Heart right ventricle (tissue), 16 donors: ENCODE measurements at regions not wholly inside any gene's neighbourhood (a gene's known extent, or its start where the extent isn't known, plus 50 kb on each side); places are given as distances from the start of the nearest gene placed in this dataset.

Source experiments
- ATAC-seq, 8 donors: fragments of 200-7000 bp; cut with Tn5 transposase; one replicate each; pipeline ENCODE4 v1.9.1; 2020; ENCODE audit warnings: mild to moderate bottlenecking in 8 of 8, moderate library complexity in 8 of 8, moderate number of reproducible peaks in 1 of 8
- DNase-seq, 2 donors: peaks; one replicate each; pipeline ENCODE4 v3.0.0-alpha.2; 2020
- H3K27ac ChIP-seq, 10 donors: fragments of 200-600 bp; sonication (generic) in 2 of 10; one replicate each; pipeline versions ENCODE4 v1.5.0 to v1.8.0; 2020 to 2022; ENCODE audit warnings: mild to moderate bottlenecking in 3 of 10
- H3K27me3 ChIP-seq, 7 donors: fragments of 200-600 bp; one replicate each; pipeline ENCODE4 v1.8.0; 2021 to 2022; ENCODE audit warnings: mild to moderate bottlenecking in 2 of 7
- H3K36me3 ChIP-seq, 9 donors: fragments of 200-600 bp; sonication (generic) in 1 of 9; one replicate each; pipeline versions ENCODE4 v1.5.0 to v1.8.0; 2020 to 2022; ENCODE audit warnings: mild to moderate bottlenecking in 2 of 9
- H3K4me1 ChIP-seq, 9 donors: fragments of 200-600 bp; sonication (generic) in 1 of 9; one replicate each; pipeline versions ENCODE4 v1.5.0 to v1.8.0; 2020 to 2022; ENCODE audit warnings: mild to moderate bottlenecking in 4 of 9
- H3K4me3 ChIP-seq, 10 donors: fragments of 200-600 bp; sonication (generic) in 2 of 10; one replicate each; pipeline versions ENCODE4 v1.5.0 to v1.8.0; 2020 to 2022; ENCODE audit warnings: mild to moderate bottlenecking in 7 of 10, moderate library complexity in 2 of 10
- H3K9me3 ChIP-seq, 11 donors: fragments of 200-600 bp in 10 of 11; sonication (generic) in 2 of 11; one replicate each; pipeline versions ENCODE4 v1.5.0 to v1.8.0; 2013 to 2022; ENCODE audit warnings: mild to moderate bottlenecking in 2 of 11, control low read depth in 1 of 11, moderate library complexity in 1 of 11
- CTCF ChIP-seq, 9 donors: fragments of 200-600 bp; sonication (generic) in 2 of 9; IDR thresholded peaks; one replicate each; pipeline versions ENCODE4 v1.5.0 to v1.8.0; 2021 to 2022; ENCODE audit warnings: antibody characterized with exemption in 9 of 9, mild to moderate bottlenecking in 5 of 9, moderate library complexity in 1 of 9
- WGBS, 2 donors: extraction: QIAGEN DNeasy Blood & Tissue Kit; methylation state at CpG; one replicate each; pipeline ENCODE4 v1.1.7; 2013; ENCODE audit warnings: inconsistent platforms in 1 of 2; 5-methylcytosine and 5-hydroxymethylcytosine counted together
- intact Hi-C, 10 donors: fragments of 100-400 bp; cut with DNase I; formaldehyde crosslinking; loops; one replicate each; pipeline versions ENCODE4 v1.11.1 to v1.14.2; 2022
- donor health status: Arrhythmogenic right ventricular cardiomyopathy.
- donor health status: ischemic (EF 13 %, LVEDD 7.1; RV severe dilation, severe dysfunction).
- donor health status: healthy with polysubstance abuse.
- donor health status: DM: no; HTN: yes; CAD: no.
- donor health status: DM: no; HTN: no; CAD: no.
- donor health status: ischemic (EF 25% LVEDD 6.9; RV normal size, moderate dysfunction).
- donor health status: ischemic (EF 25% LVEDD 5.7; RV mildly dilated, moderate dysfunction).
- donor health status: healthy.
- donor health status: DM: yes; HTN: yes; CAD: no.
- donor health status: Ischemic cardiomyopathy.
- donor health status: ischemic (EF 35%, LVEDD 5.7; RV mildly dilated, moderate dysfunction).
- donor health status: nonischemic (EF 11% LVEDD 7.7; RV severe dilation, severe dysfunction).
- donor health status: DM: yes; HTN: yes; CAD: no.
- donor health status: PGD.
- donor health status: ischemic (EF 29% LVEDD 5.4; RV normal size, mild dysfunction).
- donor health status: nonischemic (EF 23%, LVEDD 6.1; RV moderate dilation, normal function).

GRCh38 chr1:68324316-68324715 lies 92.0 kb upstream of the WLS start:
- Histone ChIP-seq H3K4me3 (no peak overlapping the region), H3K36me3 (no peaks in the 10 kb centered on the region), H3K27ac (no peak overlapping the region), H3K9me3 (no peaks in the 10 kb centered on the region), H3K27me3 (no peaks in the 10 kb centered on the region), H3K4me1 (peaks cover 0 to 23% (median 0%) of the 10 kb centered on the region in 9 donors)
- intact Hi-C loops: loop anchor here in 7 of 10 donors (5.0 to 10.0 kb wide), 4 partner anchors 90 to 560 kb away; partner anchors contain the start of gene WLS (in 4 of the 7)
- DNase-seq (no peak), ATAC-seq (no peak)
- WGBS, 2 donors: 81 to 96% methylated on average over 2 of the region's 2 CpGs
- TF ChIP-seq CTCF (IDR thresholded peaks at IDR 0.05): no peak

GRCh38 chr1:68322837-68323687 lies 90.7 kb upstream of the WLS start:
- Histone ChIP-seq H3K27me3 (no peaks in the 10 kb centered on the region), H3K4me3 (no peak overlapping the region), H3K27ac (no peak overlapping the region), H3K9me3 (no peaks in the 10 kb centered on the region), H3K36me3 (no peaks in the 10 kb centered on the region), H3K4me1 (peaks cover 0 to 22% (median 0%) of the 10 kb centered on the region in 9 donors)
- ATAC-seq (peak in 2 of 8 donors; percentile 36 to 73), DNase-seq (no peak)
- intact Hi-C loops: loop anchor here in 7 of 10 donors (1.0 to 10.0 kb wide), 5 partner anchors 88 to 558 kb away; partner anchors contain the start of gene WLS (in 4 of the 7)
- TF ChIP-seq CTCF (IDR thresholded peaks at IDR 0.05): no peak
- WGBS, 2 donors: 48 to 58% methylated on average over 15 of the region's 15 CpGs

- H3K27ac ChIP-seq: no peak overlapping the region
- H3K4me1 ChIP-seq: peaks cover 0 to 14% (median 0%) of the 10 kb centered on the region in 9 donors
- H3K36me3 ChIP-seq: no peaks in the 10 kb centered on the region
- ATAC-seq: no peak
- 95 to 96% methylated on average over 4 of the region's 4 CpGs for WGBS, 2 donors
- no peak for TF ChIP-seq CTCF (IDR thresholded peaks at IDR 0.05)
- no peak overlapping the region for H3K4me3 ChIP-seq
- no peak for DNase-seq
- intact Hi-C loops: loop anchor here in 7 of 10 donors (1.0 to 10.0 kb wide), 5 partner anchors 87 to 557 kb away; partner anchors contain the start of gene WLS (in 4 of the 7)
- H3K9me3 ChIP-seq: no peaks in the 10 kb centered on the region
- H3K27me3 ChIP-seq: no peaks in the 10 kb centered on the region
These were observed 89.8 kb upstream of the WLS start for GRCh38 chr1:68322096-68322495.

- ATAC-seq (peak; percentile 87 to 94 (median 91)), DNase-seq (peak; percentile 53 to 64)
- intact Hi-C loops: loop anchor here in 9 of 10 donors (1.0 to 10.0 kb wide), 7 partner anchors 86 to 556 kb away; partner anchors contain the start of gene WLS (in 4 of the 9)
- peaks cover 0 to 14% (median 0%) of the 10 kb centered on the region in 9 donors for H3K4me1 ChIP-seq
- WGBS, 2 donors: 20 to 22% methylated on average over 6 of the region's 6 CpGs
- no peaks in the 10 kb centered on the region for H3K9me3 ChIP-seq
- no peak overlapping the region for H3K4me3 ChIP-seq
- H3K36me3 ChIP-seq: no peaks in the 10 kb centered on the region
- peak; percentile 26 to 84 (median 77) for TF ChIP-seq CTCF (IDR thresholded peaks at IDR 0.05)
- no peak overlapping the region for H3K27ac ChIP-seq
- no peaks in the 10 kb centered on the region for H3K27me3 ChIP-seq
These were observed 88.9 kb upstream of the WLS start for GRCh38 chr1:68321084-68321685.
